ENCODE measurements at regions not wholly inside any gene's neighbourhood (a gene's known extent, or its start where the extent isn't known, plus 50 kb on each side); places are given as distances from the start of the nearest gene placed in this dataset.

- H3K4me3 Mint-ChIP-seq, result no peak overlapping the region
- TF ChIP-seq, protein P1, sequence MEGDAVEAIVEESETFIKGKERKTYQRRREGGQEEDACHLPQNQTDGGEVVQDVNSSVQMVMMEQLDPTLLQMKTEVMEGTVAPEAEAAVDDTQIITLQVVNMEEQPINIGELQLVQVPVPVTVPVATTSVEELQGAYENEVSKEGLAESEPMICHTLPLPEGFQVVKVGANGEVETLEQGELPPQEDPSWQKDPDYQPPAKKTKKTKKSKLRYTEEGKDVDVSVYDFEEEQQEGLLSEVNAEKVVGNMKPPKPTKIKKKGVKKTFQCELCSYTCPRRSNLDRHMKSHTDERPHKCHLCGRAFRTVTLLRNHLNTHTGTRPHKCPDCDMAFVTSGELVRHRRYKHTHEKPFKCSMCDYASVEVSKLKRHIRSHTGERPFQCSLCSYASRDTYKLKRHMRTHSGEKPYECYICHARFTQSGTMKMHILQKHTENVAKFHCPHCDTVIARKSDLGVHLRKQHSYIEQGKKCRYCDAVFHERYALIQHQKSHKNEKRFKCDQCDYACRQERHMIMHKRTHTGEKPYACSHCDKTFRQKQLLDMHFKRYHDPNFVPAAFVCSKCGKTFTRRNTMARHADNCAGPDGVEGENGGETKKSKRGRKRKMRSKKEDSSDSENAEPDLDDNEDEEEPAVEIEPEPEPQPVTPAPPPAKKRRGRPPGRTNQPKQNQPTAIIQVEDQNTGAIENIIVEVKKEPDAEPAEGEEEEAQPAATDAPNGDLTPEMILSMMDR (IDR thresholded peaks at IDR 0.05; ENCODE audit: unreplicated experiment), result no peak
- no peaks in the 10 kb centered on the region for H3K36me3 Mint-ChIP-seq
- H3K27me3 Mint-ChIP-seq (ENCODE audit: low read depth), result no peaks in the 10 kb centered on the region
- no peaks in the 10 kb centered on the region for H3K9me3 Mint-ChIP-seq
- peaks cover 3% of the 10 kb centered on the region for H3K4me1 Mint-ChIP-seq
- DNase-seq (ENCODE audit: low spot score in 2 of 2, unreplicated experiment in 2 of 2), result no peak
- no peak overlapping the region for H3K27ac Mint-ChIP-seq
Observed at GRCh38 chr7:18283045-18283444, 212.5 kb upstream of the HDAC9 start.

DNA sequence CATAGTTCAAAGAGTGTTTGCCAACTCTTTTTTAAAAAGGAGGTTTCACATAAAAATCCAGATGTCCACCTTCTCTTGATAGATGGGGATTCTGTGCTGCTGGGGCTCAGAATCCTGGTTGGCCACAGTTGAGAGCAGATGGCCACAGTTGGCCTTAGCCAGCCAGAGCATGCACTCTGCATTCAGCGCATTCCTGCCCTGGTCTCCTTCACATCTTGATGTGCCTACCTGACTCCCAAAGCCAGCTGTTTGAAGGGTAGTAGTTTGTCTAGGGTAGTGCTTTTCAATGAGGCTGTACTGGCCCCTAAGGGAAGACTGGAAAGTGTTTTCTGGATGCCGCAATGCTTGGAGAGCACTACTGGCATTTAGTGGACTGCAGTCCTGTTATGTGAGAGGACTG lies 208.1 kb upstream of the HDAC9 start:
- no peaks in the 10 kb centered on the region for H3K9me3 Mint-ChIP-seq
- H3K4me1 Mint-ChIP-seq, result peaks cover 18% of the 10 kb centered on the region
- DNase-seq (ENCODE audit: low spot score in 2 of 2, unreplicated experiment in 2 of 2), result no peak
- TF ChIP-seq, protein P1 (IDR thresholded peaks at IDR 0.05; ENCODE audit: unreplicated experiment), result no peak
- H3K36me3 Mint-ChIP-seq, result no peaks in the 10 kb centered on the region
- no peak overlapping the region for H3K4me3 Mint-ChIP-seq
- H3K27me3 Mint-ChIP-seq (ENCODE audit: low read depth), result no peaks in the 10 kb centered on the region
- no peak overlapping the region for H3K27ac Mint-ChIP-seq

DNA sequence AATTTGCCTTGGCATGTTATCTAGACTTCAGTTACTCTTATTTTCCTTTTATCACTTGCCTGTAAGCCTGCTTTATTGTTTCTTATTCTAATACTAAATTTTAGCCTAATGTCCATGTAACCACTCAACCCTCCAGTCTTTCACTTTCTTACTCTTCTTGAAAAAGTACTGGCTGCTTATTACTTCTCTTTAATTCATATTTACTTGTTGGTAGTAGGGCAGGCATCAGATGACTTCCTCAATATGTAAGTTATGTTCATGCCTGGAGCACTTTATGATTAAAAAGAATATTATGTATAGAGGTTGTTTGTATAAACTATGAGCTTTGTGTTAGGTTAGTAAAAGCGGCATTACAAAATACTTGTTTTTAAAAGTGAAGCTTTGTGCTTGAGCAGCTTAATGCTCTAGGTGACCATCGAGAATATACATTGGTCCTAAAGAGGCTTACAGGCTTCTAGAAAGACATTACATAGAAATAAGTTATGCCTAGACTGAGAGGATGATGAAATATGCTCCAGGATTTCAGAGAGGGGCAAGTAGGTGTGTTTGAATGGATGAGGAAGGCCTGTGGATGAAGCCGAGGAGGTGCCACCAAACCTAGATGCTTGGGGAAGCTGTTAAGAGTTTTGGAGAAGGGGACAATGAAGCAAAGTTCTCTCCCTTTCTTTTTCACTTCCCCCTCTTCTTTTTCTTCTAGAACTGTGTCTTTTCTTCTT lies 207.1 kb upstream of the HDAC9 start:
- no peak for DNase-seq (ENCODE audit: low spot score in 2 of 2, unreplicated experiment in 2 of 2)
- Mint-ChIP-seq H3K4me3 (no peak overlapping the region), H3K27me3 (ENCODE audit: low read depth) (no peaks in the 10 kb centered on the region), H3K9me3 (no peaks in the 10 kb centered on the region), H3K27ac (no peak overlapping the region), H3K4me1 (peaks cover 24% of the 10 kb centered on the region), H3K36me3 (no peaks in the 10 kb centered on the region)
- TF ChIP-seq, protein P1 (IDR thresholded peaks at IDR 0.05; ENCODE audit: unreplicated experiment), result no peak

- Mint-ChIP-seq H3K27ac (no peak overlapping the region), H3K4me3 (no peak overlapping the region), H3K36me3 (no peaks in the 10 kb centered on the region), H3K27me3 (ENCODE audit: low read depth) (no peaks in the 10 kb centered on the region), H3K4me1 (peaks cover 24% of the 10 kb centered on the region), H3K9me3 (no peaks in the 10 kb centered on the region)
- TF ChIP-seq, protein P1 (IDR thresholded peaks at IDR 0.05; ENCODE audit: unreplicated experiment), result no peak
- DNase-seq (ENCODE audit: low spot score in 2 of 2, unreplicated experiment in 2 of 2), result no peak
Observed at GRCh38 chr7:18289788-18290187, 205.8 kb upstream of the HDAC9 start.

DNA sequence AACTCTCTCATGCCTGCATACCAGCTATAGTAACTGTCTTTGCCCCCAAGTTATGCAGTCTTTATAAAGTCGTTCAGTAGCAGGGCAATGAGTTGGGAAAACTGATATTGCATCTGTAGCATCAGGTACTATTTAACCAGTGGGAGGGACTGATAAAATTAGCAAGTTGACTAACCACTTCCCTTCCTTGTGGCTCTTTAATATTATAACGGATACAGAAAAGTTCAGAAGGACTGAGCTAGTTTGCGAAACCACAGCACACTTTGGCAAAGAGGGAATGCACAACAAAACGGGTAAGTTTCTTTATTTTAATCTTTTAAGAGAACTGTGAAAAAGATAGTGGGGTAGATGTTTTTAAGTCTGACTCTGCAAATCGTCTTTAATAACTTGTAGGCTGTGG lies 205.3 kb upstream of the HDAC9 start:
- Mint-ChIP-seq H3K9me3 (no peaks in the 10 kb centered on the region), H3K36me3 (no peaks in the 10 kb centered on the region), H3K4me3 (no peak overlapping the region), H3K27me3 (ENCODE audit: low read depth) (no peaks in the 10 kb centered on the region), H3K4me1 (peaks cover 24% of the 10 kb centered on the region), H3K27ac (no peak overlapping the region)
- DNase-seq (ENCODE audit: low spot score in 2 of 2, unreplicated experiment in 2 of 2), result no peak
- TF ChIP-seq, protein P1 (IDR thresholded peaks at IDR 0.05; ENCODE audit: unreplicated experiment), result no peak
